Activated T-cell treated with anti-CD3 and anti-CD28 coated beads, Interleukin-2, amount 50 U/mL, for 72 hours (primary cell): ENCODE measurements at regions not wholly inside any gene's neighbourhood (a gene's known extent, or its start where the extent isn't known, plus 50 kb on each side); places are given as distances from the start of the nearest gene placed in this dataset.
"Not testable (repeated sequence)": the region's sequence is repeated elsewhere in the genome, so short reads cannot be mapped to it uniquely, and the experiment has no call there.

Experiments
- ATAC-seq, 2 donors: fragments of 150-1000 bp; cut with Tn5 transposase; replicated peaks in 1 of 2; 2 replicates each; pipeline ENCODE4 v1.10.0; 2021; ENCODE audit warnings: moderate library complexity in 2 of 2, mild to moderate bottlenecking in 1 of 2
- DNase-seq, 2 donors: peaks; one replicate each; pipeline ENCODE4 v3.0.0; 2021 to 2022; ENCODE audit warnings: mixed read lengths in 1 of 2
- H3K27ac Mint-ChIP-seq: one replicate; pipeline ENCODE4 v1.8.0; 2022; ENCODE audit warnings: mild to moderate bottlenecking, moderate library complexity, mixed read lengths
- H3K27me3 Mint-ChIP-seq: one replicate; pipeline ENCODE4 v1.8.0; 2022; ENCODE audit warnings: low read depth, mixed read lengths
- H3K36me3 Mint-ChIP-seq, 2 donors: one replicate each; pipeline ENCODE4 v1.8.0; 2022; ENCODE audit warnings: mixed read lengths in 2 of 2, mild to moderate bottlenecking in 1 of 2; ENCODE audit not compliant: insufficient read depth in 2 of 2
- H3K4me1 Mint-ChIP-seq: one replicate; pipeline ENCODE4 v1.8.0; 2022; ENCODE audit warnings: low read depth, mixed read lengths
- H3K4me3 Mint-ChIP-seq, 2 donors: one replicate each; pipeline ENCODE4 v1.8.0; 2022; ENCODE audit warnings: mild to moderate bottlenecking in 2 of 2, mixed read lengths in 2 of 2, moderate library complexity in 2 of 2
- H3K9me3 Mint-ChIP-seq, 2 donors: one replicate each; pipeline ENCODE4 v1.8.0; 2022; ENCODE audit warnings: mixed read lengths in 2 of 2

GRCh38 chr14:86196471-86196870, 666.5 kb downstream of the FLRT2 start:
- ATAC-seq, result no peak
- Mint-ChIP-seq H3K9me3 (peaks cover 9 to 18% of the 10 kb centered on the region in 2 donors), H3K36me3 (peaks cover 0 to 4% of the 10 kb centered on the region in 2 donors), H3K27ac (no peak overlapping the region), H3K4me3 (no peak overlapping the region), H3K4me1 (no peaks in the 10 kb centered on the region), H3K27me3 (no peaks in the 10 kb centered on the region)
- no peak for DNase-seq

- H3K4me1 Mint-ChIP-seq, result no peaks in the 10 kb centered on the region
- peaks cover 1 to 5% of the 10 kb centered on the region in 2 donors for H3K9me3 Mint-ChIP-seq
- H3K27me3 Mint-ChIP-seq, result no peaks in the 10 kb centered on the region
- H3K36me3 Mint-ChIP-seq, result no peaks in the 10 kb centered on the region
- DNase-seq (no peak), ATAC-seq (no peak)
- H3K4me3 Mint-ChIP-seq, result no peak overlapping the region
- H3K27ac Mint-ChIP-seq, result no peak overlapping the region
Measured at GRCh38 chr14:86193756-86194155, 663.8 kb downstream of the FLRT2 start.

- Mint-ChIP-seq H3K9me3 (peaks cover 3 to 8% of the 10 kb centered on the region in 2 donors), H3K4me1 (no peaks in the 10 kb centered on the region), H3K36me3 (no peaks in the 10 kb centered on the region), H3K4me3 (no peak overlapping the region), H3K27me3 (no peaks in the 10 kb centered on the region), H3K27ac (no peak overlapping the region)
- DNase-seq (no peak), ATAC-seq (no peak)
Measured at GRCh38 chr14:86179980-86180379, 650.0 kb downstream of the FLRT2 start.

GRCh38 chr14:86168371-86168770, 638.4 kb downstream of the FLRT2 start:
- Mint-ChIP-seq H3K27me3 (no peaks in the 10 kb centered on the region), H3K4me1 (no peaks in the 10 kb centered on the region), H3K9me3 (peaks cover 0 to 15% of the 10 kb centered on the region in 2 donors), H3K4me3 (no peak overlapping the region), H3K36me3 (peaks cover 0 to 2% of the 10 kb centered on the region in 2 donors), H3K27ac (no peak overlapping the region)
- no peak for DNase-seq
- ATAC-seq, result no peak

- H3K27me3 Mint-ChIP-seq, result no peaks in the 10 kb centered on the region
- H3K27ac Mint-ChIP-seq, result no peak overlapping the region
Measured at GRCh38 chr14:86166541-86166940, 636.6 kb downstream of the FLRT2 start.

GRCh38 chr14:86153480-86153879, 623.5 kb downstream of the FLRT2 start:
- Mint-ChIP-seq H3K27ac (no peak overlapping the region), H3K4me3 (no peak overlapping the region), H3K4me1 (no peaks in the 10 kb centered on the region), H3K36me3 (no peaks in the 10 kb centered on the region), H3K9me3 (peaks cover 2 to 4% of the 10 kb centered on the region in 2 donors), H3K27me3 (no peaks in the 10 kb centered on the region)
- DNase-seq, result no peak
- no peak for ATAC-seq

More at GRCh38 chr14:86166541-86166940, 636.6 kb downstream of the FLRT2 start:
- H3K9me3 Mint-ChIP-seq, result peaks cover 0 to 15% of the 10 kb centered on the region in 2 donors
- no peak overlapping the region for H3K4me3 Mint-ChIP-seq
- ATAC-seq, result no peak
- H3K4me1 Mint-ChIP-seq, result no peaks in the 10 kb centered on the region
- peaks cover 0 to 2% of the 10 kb centered on the region in 2 donors for H3K36me3 Mint-ChIP-seq
- DNase-seq, result no peak

GRCh38 chr14:86143248-86143647, 613.3 kb downstream of the FLRT2 start:
- peaks cover 7 to 10% of the 10 kb centered on the region in 2 donors for H3K9me3 Mint-ChIP-seq
- H3K4me3 Mint-ChIP-seq, result no peak overlapping the region
- H3K27me3 Mint-ChIP-seq, result no peaks in the 10 kb centered on the region
- no peaks in the 10 kb centered on the region for H3K4me1 Mint-ChIP-seq
- H3K27ac Mint-ChIP-seq, result no peak overlapping the region
- peaks cover 0 to 1% of the 10 kb centered on the region in 2 donors for H3K36me3 Mint-ChIP-seq
- no peak for DNase-seq
- ATAC-seq, result no peak

- no peak overlapping the region for H3K27ac Mint-ChIP-seq
- no peaks in the 10 kb centered on the region for H3K27me3 Mint-ChIP-seq
- DNase-seq, result no peak
- ATAC-seq, result no peak
- no peak overlapping the region for H3K4me3 Mint-ChIP-seq
- H3K4me1 Mint-ChIP-seq, result no peaks in the 10 kb centered on the region
- peaks cover 10 to 12% of the 10 kb centered on the region in 2 donors for H3K9me3 Mint-ChIP-seq
- H3K36me3 Mint-ChIP-seq, result peaks cover 0 to 1% of the 10 kb centered on the region in 2 donors
Measured at GRCh38 chr14:86141966-86142365, 612.0 kb downstream of the FLRT2 start.

- H3K4me3 Mint-ChIP-seq, result no peak overlapping the region
- DNase-seq, result no peak
- peaks cover 2 to 5% of the 10 kb centered on the region in 2 donors for H3K36me3 Mint-ChIP-seq
- H3K27me3 Mint-ChIP-seq, result no peaks in the 10 kb centered on the region
- no peak for ATAC-seq
- peaks cover 5 to 7% of the 10 kb centered on the region in 2 donors for H3K9me3 Mint-ChIP-seq
- no peaks in the 10 kb centered on the region for H3K4me1 Mint-ChIP-seq
- H3K27ac Mint-ChIP-seq, result no peak overlapping the region
Measured at GRCh38 chr14:86129426-86129825, 599.5 kb downstream of the FLRT2 start.

- DNase-seq (peak in 1 of 2 donors; percentile 2), ATAC-seq (peak in 1 of 2 donors; percentile 51)
- H3K27ac Mint-ChIP-seq, result no peak overlapping the region
- no peaks in the 10 kb centered on the region for H3K27me3 Mint-ChIP-seq
- no peak overlapping the region for H3K4me3 Mint-ChIP-seq
- H3K9me3 Mint-ChIP-seq, result peaks cover 5 to 10% of the 10 kb centered on the region in 2 donors
- H3K36me3 Mint-ChIP-seq, result peaks cover 6% of the 10 kb centered on the region in 2 donors
- H3K4me1 Mint-ChIP-seq, result no peaks in the 10 kb centered on the region
Measured at GRCh38 chr14:86124328-86124727, 594.4 kb downstream of the FLRT2 start.

- Mint-ChIP-seq H3K27ac (no peak overlapping the region), H3K4me1 (no peaks in the 10 kb centered on the region), H3K9me3 (peaks cover 3 to 9% of the 10 kb centered on the region in 2 donors), H3K27me3 (no peaks in the 10 kb centered on the region), H3K4me3 (no peak overlapping the region), H3K36me3 (peaks cover 2 to 6% of the 10 kb centered on the region in 2 donors)
- ATAC-seq (no peak), DNase-seq (no peak)
Measured at GRCh38 chr14:86115972-86116371, 586.0 kb downstream of the FLRT2 start.

GRCh38 chr14:86110871-86111270, 580.9 kb downstream of the FLRT2 start:
- not testable (repeated sequence) for ATAC-seq, H3K4me3 Mint-ChIP-seq, H3K27me3 Mint-ChIP-seq, DNase-seq, H3K9me3 Mint-ChIP-seq, H3K27ac Mint-ChIP-seq, H3K36me3 Mint-ChIP-seq, H3K4me1 Mint-ChIP-seq

GRCh38 chr14:86104691-86105265, 574.8 kb downstream of the FLRT2 start:
- DNase-seq (no peak), ATAC-seq (no peak)
- Mint-ChIP-seq H3K4me3 (no peak overlapping the region), H3K36me3 (peaks cover 8 to 17% of the 10 kb centered on the region in 2 donors), H3K27me3 (no peaks in the 10 kb centered on the region), H3K27ac (no peak overlapping the region), H3K4me1 (no peaks in the 10 kb centered on the region), H3K9me3 (peaks cover 0 to 15% of the 10 kb centered on the region in 2 donors)

GRCh38 chr14:86094512-86094911, 564.6 kb downstream of the FLRT2 start:
- Mint-ChIP-seq H3K27me3 (no peaks in the 10 kb centered on the region), H3K4me3 (no peak overlapping the region), H3K36me3 (peaks cover 4 to 6% of the 10 kb centered on the region in 2 donors), H3K4me1 (no peaks in the 10 kb centered on the region), H3K27ac (no peak overlapping the region), H3K9me3 (peaks cover 2 to 4% of the 10 kb centered on the region in 2 donors)
- ATAC-seq, result no peak
- DNase-seq, result no peak
